ENCODE measurements at regions not wholly inside any gene's neighbourhood (a gene's known extent, or its start where the extent isn't known, plus 50 kb on each side); places are given as distances from the start of the nearest gene placed in this dataset.
"Not testable (repeated sequence)": the region's sequence is repeated elsewhere in the genome, so short reads cannot be mapped to it uniquely, and the experiment has no call there.

GRCh38 chr5:155626592-155626991, 613.0 kb downstream of the KIF4B start:
- no peak for DNase-seq

- DNase-seq: no peak
These were observed 614.8 kb downstream of the KIF4B start for GRCh38 chr5:155628346-155628745.

GRCh38 chr5:155629597-155629996, 616.0 kb downstream of the KIF4B start:
- DNase-seq: no peak

GRCh38 chr5:155631116-155631515, 617.6 kb downstream of the KIF4B start:
- DNase-seq: no peak

- no peak for DNase-seq
These were observed 619.9 kb downstream of the KIF4B start for GRCh38 chr5:155633338-155633957.

- no peak for DNase-seq
These were observed 636.1 kb downstream of the KIF4B start for GRCh38 chr5:155649666-155650065.

GRCh38 chr5:155655569-155655968, 642.0 kb downstream of the KIF4B start:
- no peak for DNase-seq

GRCh38 chr5:155661859-155662258, 648.3 kb downstream of the KIF4B start:
- no peak for DNase-seq

GRCh38 chr5:155665361-155665760, 651.8 kb downstream of the KIF4B start:
- DNase-seq: no peak

- DNase-seq: not testable (repeated sequence)
These were observed 655.0 kb upstream of the SGCD start for GRCh38 chr5:155672001-155672400.

- no peak for DNase-seq
These were observed 650.0 kb upstream of the SGCD start for GRCh38 chr5:155676967-155677366.

GRCh38 chr5:155678371-155678770, 648.6 kb upstream of the SGCD start:
- no peak for DNase-seq

- DNase-seq: no peak
These were observed 647.4 kb upstream of the SGCD start for GRCh38 chr5:155679530-155679929.

GRCh38 chr5:155684417-155684816, 642.5 kb upstream of the SGCD start:
- no peak for DNase-seq

GRCh38 chr5:155686131-155686530, 640.8 kb upstream of the SGCD start:
- no peak for DNase-seq

- DNase-seq: no peak
These were observed 637.6 kb upstream of the SGCD start for GRCh38 chr5:155689406-155689805.

GRCh38 chr5:155696362-155696761, 630.6 kb upstream of the SGCD start:
- no peak for DNase-seq

- DNase-seq: no peak
These were observed 629.7 kb upstream of the SGCD start for GRCh38 chr5:155697236-155697635.

- DNase-seq: no peak
These were observed 627.6 kb upstream of the SGCD start for GRCh38 chr5:155699385-155699784.

- DNase-seq: no peak
These were observed 626.6 kb upstream of the SGCD start for GRCh38 chr5:155700333-155700732.

GRCh38 chr5:155711882-155712281, 615.1 kb upstream of the SGCD start:
- no peak for DNase-seq

- not testable (repeated sequence) for DNase-seq
These were observed 612.5 kb upstream of the SGCD start for GRCh38 chr5:155714435-155714834.

- DNase-seq: no peak
These were observed 600.7 kb upstream of the SGCD start for GRCh38 chr5:155726267-155726666.

GRCh38 chr5:155727512-155728145, 599.3 kb upstream of the SGCD start:
- DNase-seq: no peak

All from stimulated activated CD8-positive, alpha-beta memory T cell treated with anti-CD3 and anti-CD28 coated beads, Interleukin-4, amount 100 ng/mL, for 48 hours (primary cell).